ENCODE measurements at regions not wholly inside any gene's neighbourhood (a gene's known extent, or its start where the extent isn't known, plus 50 kb on each side); places are given as distances from the start of the nearest gene placed in this dataset.
"Not testable (repeated sequence)": the region's sequence is repeated elsewhere in the genome, so short reads cannot be mapped to it uniquely, and the experiment has no call there.

- 100% methylated on average over 3 of the region's 4 CpGs for WGBS (ENCODE audit: insufficient coverage)
- Histone ChIP-seq H3K36me3 (ENCODE audit: control insufficient read depth in 4 of 4, insufficient read depth in 4 of 4, low read length in 3 of 4) (no peaks in the 10 kb centered on the region), H3K4me1 (ENCODE audit: control extremely low read depth in 1 of 4, control insufficient read depth in 4 of 4, insufficient read depth in 4 of 4, low read length in 3 of 4) (no peaks in the 10 kb centered on the region), H3K9me3 (ENCODE audit: control extremely low read depth in 1 of 5, control insufficient read depth in 4 of 5, insufficient read depth in 2 of 5, low read depth in 1 of 5, low read length in 4 of 5) (no peaks in the 10 kb centered on the region), H3K4me3 (ENCODE audit: control insufficient read depth in 1 of 7, extremely low read depth in 1 of 7, insufficient read depth in 4 of 7, low read depth in 2 of 7, low read length in 6 of 7) (no peak overlapping the region), H3K27me3 (replicated peaks in 2 of 5; ENCODE audit: control insufficient read depth in 4 of 5, insufficient read depth in 5 of 5, low read length in 4 of 5) (no peaks in the 10 kb centered on the region), H3K27ac (ENCODE audit: insufficient read depth in 1 of 2, low read depth in 1 of 2, low read length in 2 of 2, poor library complexity in 1 of 2, severe bottlenecking in 2 of 2) (no peak overlapping the region)
- no peak for DNase-seq
- ChIA-PET CTCF (interaction anchor here (1.0 kb wide), 1 partner anchor 239 kb away, joined by 3 read pairs; no protein-coding TSS in a partner anchor), POLR2A (no interaction called here)
Observed at GRCh38 chr10:34885011-34885410, 69.9 kb upstream of the PARD3 start.

- 82% methylated on average over 3 of the region's 4 CpGs for WGBS (ENCODE audit: insufficient coverage)
- H3K27ac ChIP-seq (ENCODE audit: insufficient read depth in 1 of 2, low read depth in 1 of 2, low read length in 2 of 2, poor library complexity in 1 of 2, severe bottlenecking in 2 of 2), result no peak overlapping the region
- ChIA-PET POLR2A (no interaction called here), CTCF (no interaction called here)
- no peak for DNase-seq
- H3K4me1 ChIP-seq (ENCODE audit: control extremely low read depth in 1 of 4, control insufficient read depth in 4 of 4, insufficient read depth in 4 of 4, low read length in 3 of 4), result no peaks in the 10 kb centered on the region
- H3K27me3 ChIP-seq (replicated peaks in 2 of 5; ENCODE audit: control insufficient read depth in 4 of 5, insufficient read depth in 5 of 5, low read length in 4 of 5), result no peaks in the 10 kb centered on the region
- H3K9me3 ChIP-seq (ENCODE audit: control extremely low read depth in 1 of 5, control insufficient read depth in 4 of 5, insufficient read depth in 2 of 5, low read depth in 1 of 5, low read length in 4 of 5), result no peaks in the 10 kb centered on the region
- no peak overlapping the region for H3K4me3 ChIP-seq (ENCODE audit: control insufficient read depth in 1 of 7, extremely low read depth in 1 of 7, insufficient read depth in 4 of 7, low read depth in 2 of 7, low read length in 6 of 7)
- H3K36me3 ChIP-seq (ENCODE audit: control insufficient read depth in 4 of 4, insufficient read depth in 4 of 4, low read length in 3 of 4), result no peaks in the 10 kb centered on the region
Observed at GRCh38 chr10:34884272-34884952, 69.3 kb upstream of the PARD3 start.

GRCh38 chr10:34880817-34881216, 65.7 kb upstream of the PARD3 start:
- DNase-seq, result no peak
- WGBS (ENCODE audit: insufficient coverage), result 88% methylated on average over 7 of the region's 7 CpGs
- CTCF ChIA-PET, result no interaction called here

GRCh38 chr10:34878651-34879050, 63.6 kb upstream of the PARD3 start:
- H3K27me3 ChIP-seq (replicated peaks in 2 of 5; ENCODE audit: control insufficient read depth in 4 of 5, insufficient read depth in 5 of 5, low read length in 4 of 5); H3K4me1 ChIP-seq (ENCODE audit: control extremely low read depth in 1 of 4, control insufficient read depth in 4 of 4, insufficient read depth in 4 of 4, low read length in 3 of 4); H3K27ac ChIP-seq (ENCODE audit: insufficient read depth in 1 of 2, low read depth in 1 of 2, low read length in 2 of 2, poor library complexity in 1 of 2, severe bottlenecking in 2 of 2); DNase-seq; CTCF ChIA-PET; H3K36me3 ChIP-seq (ENCODE audit: control insufficient read depth in 4 of 4, insufficient read depth in 4 of 4, low read length in 3 of 4); POLR2A ChIA-PET; H3K4me3 ChIP-seq (ENCODE audit: control insufficient read depth in 1 of 7, extremely low read depth in 1 of 7, insufficient read depth in 4 of 7, low read depth in 2 of 7, low read length in 6 of 7); H3K9me3 ChIP-seq (ENCODE audit: control extremely low read depth in 1 of 5, control insufficient read depth in 4 of 5, insufficient read depth in 2 of 5, low read depth in 1 of 5, low read length in 4 of 5): not testable (repeated sequence)
- no CpG with 5 or more reads among the region's 1 CpG for WGBS (ENCODE audit: insufficient coverage)

More at GRCh38 chr10:34880817-34881216, 65.7 kb upstream of the PARD3 start:
- Histone ChIP-seq H3K27me3 (replicated peaks in 2 of 5; ENCODE audit: control insufficient read depth in 4 of 5, insufficient read depth in 5 of 5, low read length in 4 of 5) (no peaks in the 10 kb centered on the region), H3K4me1 (ENCODE audit: control extremely low read depth in 1 of 4, control insufficient read depth in 4 of 4, insufficient read depth in 4 of 4, low read length in 3 of 4) (no peaks in the 10 kb centered on the region), H3K9me3 (ENCODE audit: control extremely low read depth in 1 of 5, control insufficient read depth in 4 of 5, insufficient read depth in 2 of 5, low read depth in 1 of 5, low read length in 4 of 5) (peaks cover 0 to 2% (median 0%) of the 10 kb centered on the region in 5 experiments), H3K4me3 (ENCODE audit: control insufficient read depth in 1 of 7, extremely low read depth in 1 of 7, insufficient read depth in 4 of 7, low read depth in 2 of 7, low read length in 6 of 7) (no peak overlapping the region), H3K36me3 (ENCODE audit: control insufficient read depth in 4 of 4, insufficient read depth in 4 of 4, low read length in 3 of 4) (no peaks in the 10 kb centered on the region), H3K27ac (ENCODE audit: insufficient read depth in 1 of 2, low read depth in 1 of 2, low read length in 2 of 2, poor library complexity in 1 of 2, severe bottlenecking in 2 of 2) (no peak overlapping the region)
- POLR2A ChIA-PET, result interaction anchor here (0.6 kb wide), 1 partner anchor 59 kb away, joined by 4 read pairs; no protein-coding TSS in a partner anchor

- WGBS (ENCODE audit: insufficient coverage), result 94% methylated on average over 10 of the region's 11 CpGs
- POLR2A ChIA-PET, result no interaction called here
- CTCF ChIA-PET, result interaction anchor here (1.4 kb wide), 1 partner anchor 77 kb away, joined by 3 read pairs; no protein-coding TSS in a partner anchor
Observed at GRCh38 chr10:34875061-34875460, 60.0 kb upstream of the PARD3 start.

GRCh38 chr10:34872820-34873219, 57.7 kb upstream of the PARD3 start:
- H3K4me1 ChIP-seq (ENCODE audit: control extremely low read depth in 1 of 4, control insufficient read depth in 4 of 4, insufficient read depth in 4 of 4, low read length in 3 of 4), result no peaks in the 10 kb centered on the region
- no peaks in the 10 kb centered on the region for H3K27me3 ChIP-seq (replicated peaks in 2 of 5; ENCODE audit: control insufficient read depth in 4 of 5, insufficient read depth in 5 of 5, low read length in 4 of 5)
- H3K36me3 ChIP-seq (ENCODE audit: control insufficient read depth in 4 of 4, insufficient read depth in 4 of 4, low read length in 3 of 4), result no peaks in the 10 kb centered on the region
- H3K4me3 ChIP-seq (ENCODE audit: control insufficient read depth in 1 of 7, extremely low read depth in 1 of 7, insufficient read depth in 4 of 7, low read depth in 2 of 7, low read length in 6 of 7), result no peak overlapping the region
- ChIA-PET CTCF (no interaction called here), POLR2A (interaction anchor here (0.6 kb wide), 1 partner anchor 10 kb away, joined by 3 read pairs; no protein-coding TSS in a partner anchor)
- H3K9me3 ChIP-seq (ENCODE audit: control extremely low read depth in 1 of 5, control insufficient read depth in 4 of 5, insufficient read depth in 2 of 5, low read depth in 1 of 5, low read length in 4 of 5), result peaks cover 0 to 2% (median 0%) of the 10 kb centered on the region in 5 experiments
- no peak for DNase-seq
- 100% methylated on average over 2 of the region's 3 CpGs for WGBS (ENCODE audit: insufficient coverage)
- no peak overlapping the region for H3K27ac ChIP-seq (ENCODE audit: insufficient read depth in 1 of 2, low read depth in 1 of 2, low read length in 2 of 2, poor library complexity in 1 of 2, severe bottlenecking in 2 of 2)

More at GRCh38 chr10:34875061-34875460, 60.0 kb upstream of the PARD3 start:
- DNase-seq, result no peak
- no peak overlapping the region for H3K27ac ChIP-seq (ENCODE audit: insufficient read depth in 1 of 2, low read depth in 1 of 2, low read length in 2 of 2, poor library complexity in 1 of 2, severe bottlenecking in 2 of 2)
- H3K9me3 ChIP-seq (ENCODE audit: control extremely low read depth in 1 of 5, control insufficient read depth in 4 of 5, insufficient read depth in 2 of 5, low read depth in 1 of 5, low read length in 4 of 5), result peaks cover 0 to 2% (median 0%) of the 10 kb centered on the region in 5 experiments
- H3K36me3 ChIP-seq (ENCODE audit: control insufficient read depth in 4 of 4, insufficient read depth in 4 of 4, low read length in 3 of 4), result no peaks in the 10 kb centered on the region
- H3K27me3 ChIP-seq (replicated peaks in 2 of 5; ENCODE audit: control insufficient read depth in 4 of 5, insufficient read depth in 5 of 5, low read length in 4 of 5), result no peaks in the 10 kb centered on the region
- H3K4me1 ChIP-seq (ENCODE audit: control extremely low read depth in 1 of 4, control insufficient read depth in 4 of 4, insufficient read depth in 4 of 4, low read length in 3 of 4), result no peaks in the 10 kb centered on the region
- no peak overlapping the region for H3K4me3 ChIP-seq (ENCODE audit: control insufficient read depth in 1 of 7, extremely low read depth in 1 of 7, insufficient read depth in 4 of 7, low read depth in 2 of 7, low read length in 6 of 7)

GRCh38 chr10:34869135-34869836, 54.2 kb upstream of the PARD3 start:
- no peak for DNase-seq
- 91% methylated on average over 8 of the region's 11 CpGs for WGBS (ENCODE audit: insufficient coverage)
- CTCF ChIA-PET, result no interaction called here

More at GRCh38 chr10:34869135-34869836, 54.2 kb upstream of the PARD3 start:
- H3K36me3 ChIP-seq (ENCODE audit: control insufficient read depth in 4 of 4, insufficient read depth in 4 of 4, low read length in 3 of 4), result no peaks in the 10 kb centered on the region
- H3K4me1 ChIP-seq (ENCODE audit: control extremely low read depth in 1 of 4, control insufficient read depth in 4 of 4, insufficient read depth in 4 of 4, low read length in 3 of 4), result no peaks in the 10 kb centered on the region
- no peaks in the 10 kb centered on the region for H3K27me3 ChIP-seq (replicated peaks in 2 of 5; ENCODE audit: control insufficient read depth in 4 of 5, insufficient read depth in 5 of 5, low read length in 4 of 5)
- POLR2A ChIA-PET, result no interaction called here
- no peak overlapping the region for H3K27ac ChIP-seq (ENCODE audit: insufficient read depth in 1 of 2, low read depth in 1 of 2, low read length in 2 of 2, poor library complexity in 1 of 2, severe bottlenecking in 2 of 2)
- no peaks in the 10 kb centered on the region for H3K9me3 ChIP-seq (ENCODE audit: control extremely low read depth in 1 of 5, control insufficient read depth in 4 of 5, insufficient read depth in 2 of 5, low read depth in 1 of 5, low read length in 4 of 5)
- H3K4me3 ChIP-seq (ENCODE audit: control insufficient read depth in 1 of 7, extremely low read depth in 1 of 7, insufficient read depth in 4 of 7, low read depth in 2 of 7, low read length in 6 of 7), result no peak overlapping the region
